AG10803 (cell line): ENCODE measurements at regions not wholly inside any gene's neighbourhood (a gene's known extent, or its start where the extent isn't known, plus 50 kb on each side); places are given as distances from the start of the nearest gene placed in this dataset.
A peak's percentile ranks its signal among the peaks of the same experiment; 100 is the strongest.
"Not testable (repeated sequence)": the region's sequence is repeated elsewhere in the genome, so short reads cannot be mapped to it uniquely, and the experiment has no call there.

Experiments used
- DNase-seq: peaks from one replicate; pipeline ENCODE4 v3.0.0; 2010; ENCODE audit warnings: low read depth
- H3K4me3 ChIP-seq: 2 replicates; pipeline ENCODE4 v1.5.1; 2011; ENCODE audit warnings: mild to moderate bottlenecking, low read length, control low read depth
- TF ChIP-seq, protein P1 (sequence below): conservative IDR thresholded peaks from 2 replicates; pipeline ENCODE4 v1.5.1; 2011; ENCODE audit warnings: mild to moderate bottlenecking, low read length, control low read depth, inconsistent platforms

DNA sequence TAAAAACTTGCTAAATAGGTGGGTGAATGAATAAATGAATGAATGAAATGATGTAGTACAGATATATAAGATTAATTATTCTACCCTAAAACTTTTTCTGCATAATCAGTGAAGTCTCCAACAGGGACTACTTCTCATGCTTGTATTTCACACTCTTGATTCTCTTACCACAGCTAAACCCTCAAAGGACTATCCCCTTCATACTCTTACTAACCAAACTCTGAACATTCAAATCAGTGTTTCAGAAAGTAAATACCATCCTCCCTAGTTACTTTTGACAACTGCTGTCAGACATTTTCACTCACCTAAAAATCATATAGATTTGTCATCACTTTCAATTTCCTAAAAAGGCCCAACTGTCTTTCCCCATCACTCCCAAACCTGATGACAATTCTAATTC, 234.3 kb upstream of the HHIP start:
- no peak overlapping the region for H3K4me3 ChIP-seq
- TF ChIP-seq, protein P1, sequence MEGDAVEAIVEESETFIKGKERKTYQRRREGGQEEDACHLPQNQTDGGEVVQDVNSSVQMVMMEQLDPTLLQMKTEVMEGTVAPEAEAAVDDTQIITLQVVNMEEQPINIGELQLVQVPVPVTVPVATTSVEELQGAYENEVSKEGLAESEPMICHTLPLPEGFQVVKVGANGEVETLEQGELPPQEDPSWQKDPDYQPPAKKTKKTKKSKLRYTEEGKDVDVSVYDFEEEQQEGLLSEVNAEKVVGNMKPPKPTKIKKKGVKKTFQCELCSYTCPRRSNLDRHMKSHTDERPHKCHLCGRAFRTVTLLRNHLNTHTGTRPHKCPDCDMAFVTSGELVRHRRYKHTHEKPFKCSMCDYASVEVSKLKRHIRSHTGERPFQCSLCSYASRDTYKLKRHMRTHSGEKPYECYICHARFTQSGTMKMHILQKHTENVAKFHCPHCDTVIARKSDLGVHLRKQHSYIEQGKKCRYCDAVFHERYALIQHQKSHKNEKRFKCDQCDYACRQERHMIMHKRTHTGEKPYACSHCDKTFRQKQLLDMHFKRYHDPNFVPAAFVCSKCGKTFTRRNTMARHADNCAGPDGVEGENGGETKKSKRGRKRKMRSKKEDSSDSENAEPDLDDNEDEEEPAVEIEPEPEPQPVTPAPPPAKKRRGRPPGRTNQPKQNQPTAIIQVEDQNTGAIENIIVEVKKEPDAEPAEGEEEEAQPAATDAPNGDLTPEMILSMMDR, result no peak

GRCh38 chr4:144421056-144421455, 224.9 kb upstream of the HHIP start:
- H3K4me3 ChIP-seq, result no peak overlapping the region
- no peak for DNase-seq
- TF ChIP-seq, protein P1, result no peak

More for the DNA sequence above, 234.3 kb upstream of the HHIP start:
- DNase-seq, result no peak

DNA sequence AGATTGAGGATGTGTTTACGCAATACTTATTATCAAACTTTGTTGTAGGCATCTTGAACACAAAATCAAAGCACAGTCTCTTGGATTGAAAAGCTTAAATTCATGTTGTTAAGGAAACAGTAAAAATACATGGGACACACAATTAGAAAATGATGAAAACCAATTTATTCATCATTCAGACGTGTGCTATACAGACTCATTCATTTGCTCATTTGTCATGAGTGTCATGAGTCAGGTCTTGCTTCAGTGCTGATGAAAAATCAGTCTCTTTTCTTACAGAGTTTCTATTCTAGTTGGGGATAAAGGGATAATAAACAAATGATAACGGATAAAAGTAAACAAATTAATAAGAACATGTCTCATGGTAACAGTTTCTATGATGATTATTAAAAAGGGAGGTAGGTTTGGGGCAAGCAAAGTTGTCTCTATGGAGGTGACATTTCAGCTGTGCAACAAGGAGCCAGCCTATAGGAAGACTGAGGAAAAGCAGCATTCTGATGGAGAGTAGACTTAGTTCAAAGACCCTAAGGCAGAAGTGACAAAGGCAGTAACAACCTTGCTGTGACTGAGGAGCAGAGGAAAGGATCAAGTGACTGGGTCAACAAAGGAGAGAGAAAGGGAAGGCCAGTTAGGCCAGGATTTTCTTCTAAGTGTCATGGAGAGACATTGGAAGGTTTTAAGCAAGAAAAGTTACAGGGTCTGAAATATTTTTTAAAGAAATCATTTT, 224.0 kb upstream of the HHIP start:
- DNase-seq, result no peak
- no peak overlapping the region for H3K4me3 ChIP-seq
- TF ChIP-seq, protein P1, result no peak

- no peak overlapping the region for H3K4me3 ChIP-seq
- TF ChIP-seq, protein P1, result no peak
- DNase-seq, result no peak
Measured at GRCh38 chr4:144423930-144424329, 222.0 kb upstream of the HHIP start.

- not testable (repeated sequence) for H3K4me3 ChIP-seq, DNase-seq
Measured at GRCh38 chr4:144426023-144426422, 219.9 kb upstream of the HHIP start.

DNA sequence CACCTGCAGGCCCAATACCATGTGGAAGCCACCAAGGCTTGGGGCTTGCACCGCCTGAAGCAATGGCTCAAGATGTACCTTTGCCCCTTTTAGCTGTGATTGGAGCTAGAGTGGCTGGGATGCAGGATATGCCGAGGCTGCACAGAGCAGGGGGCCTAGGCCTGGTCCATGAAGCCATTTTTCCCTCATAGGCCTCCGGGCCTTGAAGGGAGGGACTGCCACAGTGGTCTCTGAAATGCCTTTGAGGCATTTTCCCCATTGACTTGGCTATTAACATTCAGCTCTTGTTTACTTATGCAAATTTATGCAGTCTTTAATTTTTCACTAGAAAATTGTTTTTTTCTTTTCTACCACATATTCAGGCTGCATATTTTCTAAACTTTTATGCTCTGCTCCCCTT, 203.2 kb upstream of the HHIP start:
- H3K4me3 ChIP-seq, result no peak overlapping the region
- no peak for DNase-seq
- TF ChIP-seq, protein P1, result no peak

GRCh38 chr4:144449611-144450010, 196.3 kb upstream of the HHIP start:
- no peak overlapping the region for H3K4me3 ChIP-seq
- peak; percentile 11 for DNase-seq
- TF ChIP-seq, protein P1, result no peak
